ENCODE measurements at regions not wholly inside any gene's neighbourhood (a gene's known extent, or its start where the extent isn't known, plus 50 kb on each side); places are given as distances from the start of the nearest gene placed in this dataset.

DNA sequence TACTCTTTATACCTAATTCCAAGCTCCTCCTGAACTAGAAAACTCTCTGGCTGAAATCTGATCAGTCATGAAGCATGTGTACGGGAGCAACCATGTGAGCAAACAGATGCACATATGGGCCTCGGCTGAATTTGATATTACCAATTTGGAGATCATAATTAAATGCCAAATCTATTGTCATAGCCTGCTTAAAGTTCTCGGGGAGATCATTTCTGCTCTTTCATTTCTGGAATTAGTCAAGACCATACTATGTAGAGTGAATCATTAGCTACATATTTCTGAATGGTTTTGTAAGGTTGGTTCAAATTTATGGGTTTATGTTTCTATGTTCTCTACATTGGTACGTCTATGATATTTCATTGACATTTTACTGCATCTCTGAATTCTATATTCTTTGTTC lies 205.5 kb downstream of the UBE2E3 start:
- TF ChIP-seq, protein P1, sequence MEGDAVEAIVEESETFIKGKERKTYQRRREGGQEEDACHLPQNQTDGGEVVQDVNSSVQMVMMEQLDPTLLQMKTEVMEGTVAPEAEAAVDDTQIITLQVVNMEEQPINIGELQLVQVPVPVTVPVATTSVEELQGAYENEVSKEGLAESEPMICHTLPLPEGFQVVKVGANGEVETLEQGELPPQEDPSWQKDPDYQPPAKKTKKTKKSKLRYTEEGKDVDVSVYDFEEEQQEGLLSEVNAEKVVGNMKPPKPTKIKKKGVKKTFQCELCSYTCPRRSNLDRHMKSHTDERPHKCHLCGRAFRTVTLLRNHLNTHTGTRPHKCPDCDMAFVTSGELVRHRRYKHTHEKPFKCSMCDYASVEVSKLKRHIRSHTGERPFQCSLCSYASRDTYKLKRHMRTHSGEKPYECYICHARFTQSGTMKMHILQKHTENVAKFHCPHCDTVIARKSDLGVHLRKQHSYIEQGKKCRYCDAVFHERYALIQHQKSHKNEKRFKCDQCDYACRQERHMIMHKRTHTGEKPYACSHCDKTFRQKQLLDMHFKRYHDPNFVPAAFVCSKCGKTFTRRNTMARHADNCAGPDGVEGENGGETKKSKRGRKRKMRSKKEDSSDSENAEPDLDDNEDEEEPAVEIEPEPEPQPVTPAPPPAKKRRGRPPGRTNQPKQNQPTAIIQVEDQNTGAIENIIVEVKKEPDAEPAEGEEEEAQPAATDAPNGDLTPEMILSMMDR (IDR thresholded peaks at IDR 0.05): no peak
- TF ChIP-seq POLR2AphosphoS5 (IDR thresholded peaks at IDR 0.05) (no peak), POLR2A (IDR thresholded peaks at IDR 0.05) (no peak)

Measured in breast epithelium (tissue), 3 donors.